Thyroid gland (tissue), 4 donors: ENCODE measurements at regions not wholly inside any gene's neighbourhood (a gene's known extent, or its start where the extent isn't known, plus 50 kb on each side); places are given as distances from the start of the nearest gene placed in this dataset.

Source experiments
- DNase-seq, 2 donors: peaks; one replicate each; pipeline ENCODE4 v3.0.0-alpha.2; 2019
- H3K27ac ChIP-seq, 3 donors: fragments of 200-600 bp; sonication (generic); 1 replicate in 2 of 3; 2 replicates in 1 of 3; pipeline ENCODE4 v1.5.1; 2016 to 2019; ENCODE audit warnings: mild to moderate bottlenecking in 1 of 3, moderate library complexity in 1 of 3
- H3K27me3 ChIP-seq: fragments of 200-600 bp; sonication (generic); one replicate; pipeline ENCODE4 v1.5.1; 2019
- H3K36me3 ChIP-seq, 2 donors: fragments of 200-600 bp; sonication (generic); one replicate each; pipeline ENCODE4 v1.5.1; 2016 to 2019
- H3K4me1 ChIP-seq, 2 donors: fragments of 200-600 bp; sonication (generic); one replicate each; pipeline ENCODE4 v1.5.1; 2017 to 2019
- H3K4me3 ChIP-seq, 3 donors: fragments of 200-600 bp; sonication (generic); replicated peaks in 1 of 3; 1 replicate in 2 of 3; 2 replicates in 1 of 3; pipeline ENCODE4 v1.5.1; 2016; ENCODE audit warnings: mild to moderate bottlenecking in 1 of 3
- H3K9me3 ChIP-seq: fragments of 200-600 bp; sonication (generic); one replicate; pipeline ENCODE4 v1.5.1; 2017
- CTCF ChIP-seq, 6 experiments: fragments of 200-600 bp in 3 of 6; fragments of 450-650 bp in 3 of 6; sonication (generic) in 3 of 6; IDR thresholded peaks; one replicate each; pipeline ENCODE4 v1.5.1; 2016 to 2019; ENCODE audit warnings: antibody characterized with exemption in 6 of 6, mild to moderate bottlenecking in 2 of 6, inconsistent platforms in 1 of 6, moderate library complexity in 1 of 6
- POLR2A ChIP-seq, 2 donors: fragments of 450-650 bp; IDR thresholded peaks; one replicate each; pipeline ENCODE4 v1.6.1; 2017; ENCODE audit warnings: antibody characterized with exemption in 2 of 2, mild to moderate bottlenecking in 2 of 2, moderate library complexity in 1 of 2
- WGBS, 2 donors: methylation state at CpG; one replicate each; pipeline ENCODE4 v1.1.5; 2017; 5-methylcytosine and 5-hydroxymethylcytosine counted together
- intact Hi-C: fragments of 100-400 bp; cut with DNase I; formaldehyde crosslinking; loops from one replicate; pipeline ENCODE4 v1.15.1; 2023

GRCh38 chr1:200275816-200276453, 133.9 kb downstream of the ZNF281 start:
- Histone ChIP-seq H3K27ac (no peak overlapping the region), H3K27me3 (no peaks in the 10 kb centered on the region), H3K36me3 (no peaks in the 10 kb centered on the region), H3K9me3 (no peaks in the 10 kb centered on the region), H3K4me3 (no peak overlapping the region), H3K4me1 (no peaks in the 10 kb centered on the region)
- TF ChIP-seq CTCF (IDR thresholded peaks at IDR 0.05) (no peak), POLR2A (IDR thresholded peaks at IDR 0.05) (no peak)
- intact Hi-C loops = no loop called here
- DNase-seq = no peak
- 86 to 89% methylated on average over 9 of the region's 9 CpGs for WGBS, 2 donors

GRCh38 chr1:200275415-200275814, 134.4 kb downstream of the ZNF281 start:
- intact Hi-C loops = no loop called here
- no peak for DNase-seq

GRCh38 chr1:200274116-200274515, 135.7 kb downstream of the ZNF281 start:
- Histone ChIP-seq H3K4me1 (no peaks in the 10 kb centered on the region), H3K36me3 (no peaks in the 10 kb centered on the region), H3K27ac (no peak overlapping the region), H3K27me3 (no peaks in the 10 kb centered on the region), H3K4me3 (no peak overlapping the region), H3K9me3 (no peaks in the 10 kb centered on the region)
- no peak for TF ChIP-seq POLR2A (IDR thresholded peaks at IDR 0.05)
- no peak for TF ChIP-seq CTCF (IDR thresholded peaks at IDR 0.05)
- intact Hi-C loops = no loop called here
- 86 to 89% methylated on average over 4 of the region's 4 CpGs for WGBS, 2 donors
- DNase-seq = no peak

More at GRCh38 chr1:200275415-200275814, 134.4 kb downstream of the ZNF281 start:
- Histone ChIP-seq H3K36me3 (no peaks in the 10 kb centered on the region), H3K9me3 (no peaks in the 10 kb centered on the region), H3K4me3 (no peak overlapping the region), H3K4me1 (no peaks in the 10 kb centered on the region), H3K27me3 (no peaks in the 10 kb centered on the region), H3K27ac (no peak overlapping the region)
- WGBS, 2 donors = 65 to 75% methylated on average over 4 of the region's 4 CpGs
- no peak for TF ChIP-seq POLR2A (IDR thresholded peaks at IDR 0.05)

GRCh38 chr1:200272481-200273068, 137.3 kb downstream of the ZNF281 start:
- no peak overlapping the region for H3K27ac ChIP-seq
- H3K9me3 ChIP-seq = no peaks in the 10 kb centered on the region
- TF ChIP-seq CTCF (IDR thresholded peaks at IDR 0.05) (no peak), POLR2A (IDR thresholded peaks at IDR 0.05) (no peak)
- H3K4me3 ChIP-seq = no peak overlapping the region
- H3K27me3 ChIP-seq = no peaks in the 10 kb centered on the region
- H3K36me3 ChIP-seq = no peaks in the 10 kb centered on the region
- no peaks in the 10 kb centered on the region for H3K4me1 ChIP-seq
- WGBS, 2 donors = 85 to 93% methylated on average over 4 of the region's 4 CpGs
- DNase-seq = no peak
- intact Hi-C loops = no loop called here

- intact Hi-C loops = no loop called here
- TF ChIP-seq CTCF (IDR thresholded peaks at IDR 0.05) = no peak
- TF ChIP-seq POLR2A (IDR thresholded peaks at IDR 0.05) = no peak
- no peaks in the 10 kb centered on the region for H3K27me3 ChIP-seq
- no peak overlapping the region for H3K4me3 ChIP-seq
- 100% methylated on average over 1 of the region's 1 CpG for WGBS, 2 donors
- no peaks in the 10 kb centered on the region for H3K9me3 ChIP-seq
- H3K36me3 ChIP-seq = no peaks in the 10 kb centered on the region
- H3K4me1 ChIP-seq = no peaks in the 10 kb centered on the region
- no peak overlapping the region for H3K27ac ChIP-seq
- no peak for DNase-seq
These were observed 140.6 kb downstream of the ZNF281 start for GRCh38 chr1:200269256-200269655.
